ENCODE measurements at regions not wholly inside any gene's neighbourhood (a gene's known extent, or its start where the extent isn't known, plus 50 kb on each side); places are given as distances from the start of the nearest gene placed in this dataset.

- Histone ChIP-seq H3K9me3 (ENCODE audit: control insufficient read depth, insufficient read depth, low read depth, low read length) (no peaks in the 10 kb centered on the region), H3K4me3 (ENCODE audit: low read depth in 2 of 2, low read length in 2 of 2) (no peak overlapping the region), H3K27me3 (ENCODE audit: control insufficient read depth, insufficient read depth, low read length) (no peaks in the 10 kb centered on the region), H3K36me3 (ENCODE audit: control insufficient read depth, insufficient read depth, low read length) (no peaks in the 10 kb centered on the region), H3K27ac (ENCODE audit: low read length) (no peak overlapping the region), H3K4me1 (ENCODE audit: control insufficient read depth, insufficient read depth, low read length) (no peaks in the 10 kb centered on the region)
- DNase-seq (ENCODE audit: low read depth, low spot score) (no peak), ATAC-seq (no peak)
- intact Hi-C loops (cut with micrococcal nuclease; ENCODE audit: unreplicated experiment) (no loop called here), in situ Hi-C loops (cut with HindIII; ENCODE audit: low pct_unique_long_range_greater_than_20kb, low sequenced_read_pairs) (no loop called here)
- no TSS peak for BruUV-seq (replicated peaks)
- TF ChIP-seq REST (IDR thresholded peaks at IDR 0.05; ENCODE audit: insufficient read depth in 1 of 2, low read depth in 2 of 2, low read length in 1 of 2), result no peak
- TF ChIP-seq POLR2AphosphoS5 (IDR thresholded peaks at IDR 0.05; ENCODE audit: low read depth, low read length), result no peak
- no peak for TF ChIP-seq CTCF (IDR thresholded peaks at IDR 0.05)
- no peak for TF ChIP-seq TCF7L2 (IDR thresholded peaks at IDR 0.05; ENCODE audit: low read depth, low read length)
- POLR2A ChIA-PET, result interaction anchor here (0.6 kb wide), 1 partner anchor 146 kb away, joined by 12 read pairs; no protein-coding TSS in a partner anchor
- CTCF ChIA-PET, result interaction anchor here (0.7 kb wide), 1 partner anchor 239 kb away, joined by 16 read pairs; no protein-coding TSS in a partner anchor
These were observed 54.7 kb upstream of the TRPM1 start for GRCh38 chr15:31156226-31156625.

GRCh38 chr15:31156808-31157207 lies 55.3 kb upstream of the TRPM1 start:
- no TSS peak for BruUV-seq (replicated peaks)
- intact Hi-C loops (cut with micrococcal nuclease; ENCODE audit: unreplicated experiment) (no loop called here), in situ Hi-C loops (cut with HindIII; ENCODE audit: low pct_unique_long_range_greater_than_20kb, low sequenced_read_pairs) (no loop called here)
- TF ChIP-seq POLR2AphosphoS5 (IDR thresholded peaks at IDR 0.05; ENCODE audit: low read depth, low read length) (no peak), TCF7L2 (IDR thresholded peaks at IDR 0.05; ENCODE audit: low read depth, low read length) (no peak), CTCF (IDR thresholded peaks at IDR 0.05) (no peak), SIN3A (IDR thresholded peaks at IDR 0.05; ENCODE audit: borderline replicate concordance, insufficient read depth, low read depth, low read length) (no peak), REST (IDR thresholded peaks at IDR 0.05; ENCODE audit: insufficient read depth in 1 of 2, low read depth in 2 of 2, low read length in 1 of 2) (no peak)
- DNase-seq (ENCODE audit: low read depth, low spot score), result no peak
- Histone ChIP-seq H3K27me3 (ENCODE audit: control insufficient read depth, insufficient read depth, low read length) (no peaks in the 10 kb centered on the region), H3K36me3 (ENCODE audit: control insufficient read depth, insufficient read depth, low read length) (no peaks in the 10 kb centered on the region), H3K27ac (ENCODE audit: low read length) (no peak overlapping the region), H3K4me1 (ENCODE audit: control insufficient read depth, insufficient read depth, low read length) (no peaks in the 10 kb centered on the region), H3K4me3 (ENCODE audit: low read depth in 2 of 2, low read length in 2 of 2) (no peak overlapping the region), H3K9me3 (ENCODE audit: control insufficient read depth, insufficient read depth, low read depth, low read length) (no peaks in the 10 kb centered on the region)
- ChIA-PET POLR2A (no interaction called here), CTCF (no interaction called here)
- no peak for ATAC-seq

Measured in Panc1 (cell line).